Keratinocyte (primary cell): ENCODE measurements at regions not wholly inside any gene's neighbourhood (a gene's known extent, or its start where the extent isn't known, plus 50 kb on each side); places are given as distances from the start of the nearest gene placed in this dataset.

Experiments used
- DNase-seq: peaks from one replicate; pipeline ENCODE4 v3.0.0-alpha.2; 2011; ENCODE audit warnings: low read depth, missing footprints, low spot score
- FAIRE-seq: peaks from 2 replicates; lab custom pipeline; 2011; peaks lifted over from hg19 to GRCh38; lab: Jason Lieb, UNC
- H2AFZ ChIP-seq: 2 replicates; pipeline ENCODE4 v1.6.0; 2012; ENCODE audit warnings: low read length, control low read depth, inconsistent platforms; ENCODE audit not compliant: control insufficient read depth
- H3K27ac ChIP-seq: 2 replicates; pipeline ENCODE4 v1.5.1; 2011; ENCODE audit warnings: low read length; ENCODE audit not compliant: control insufficient read depth, insufficient read depth
- H3K27me3 ChIP-seq: 3 replicates; pipeline ENCODE4 v1.6.0; 2011; ENCODE audit warnings: low read length; ENCODE audit not compliant: control insufficient read depth, insufficient read depth; ENCODE audit errors: extremely low read depth
- H3K36me3 ChIP-seq, 2 experiments: 2 replicates in 1 of 2; 3 replicates in 1 of 2; pipeline ENCODE4 v1.5.1; 2011; ENCODE audit warnings: low read length in 2 of 2, mild to moderate bottlenecking in 1 of 2; ENCODE audit not compliant: control insufficient read depth in 2 of 2, insufficient read depth in 2 of 2; ENCODE audit errors: extremely low read depth in 1 of 2
- H3K4me1 ChIP-seq: 3 replicates; pipeline ENCODE4 v1.5.1; 2011; ENCODE audit warnings: low read length; ENCODE audit not compliant: control insufficient read depth, insufficient read depth; ENCODE audit errors: extremely low read depth
- H3K4me2 ChIP-seq: 3 replicates; pipeline ENCODE4 v1.6.0; 2011; ENCODE audit warnings: low read depth, low read length; ENCODE audit not compliant: control insufficient read depth, insufficient read depth; ENCODE audit errors: extremely low read depth
- H3K4me3 ChIP-seq, 3 experiments: fragments of 200-600 bp in 1 of 3; sonication (generic) in 1 of 3; 2 replicates in 2 of 3; 3 replicates in 1 of 3; pipeline ENCODE4 v1.5.1; 2011 to 2016; ENCODE audit warnings: low read length in 3 of 3, mild to moderate bottlenecking in 3 of 3, control low read depth in 2 of 3, inconsistent platforms in 1 of 3, low read depth in 1 of 3, mixed read lengths in 1 of 3, mixed run types in 1 of 3, moderate library complexity in 1 of 3; ENCODE audit not compliant: control insufficient read depth in 2 of 3, insufficient read depth in 2 of 3; ENCODE audit errors: extremely low read depth in 1 of 3
- H3K79me2 ChIP-seq: 2 replicates; pipeline ENCODE4 v1.6.0; 2012; ENCODE audit warnings: low read length; ENCODE audit not compliant: control insufficient read depth, insufficient read depth
- H3K9ac ChIP-seq: 3 replicates; pipeline ENCODE4 v1.6.0; 2011; ENCODE audit warnings: low read length; ENCODE audit not compliant: control insufficient read depth, insufficient read depth; ENCODE audit errors: extremely low read depth
- H3K9me1 ChIP-seq: 3 replicates; pipeline ENCODE4 v1.6.0; 2011; ENCODE audit warnings: low read length; ENCODE audit not compliant: control insufficient read depth, insufficient read depth; ENCODE audit errors: extremely low read depth
- H3K9me3 ChIP-seq: 2 replicates; pipeline ENCODE4 v1.5.1; 2012; ENCODE audit warnings: low read depth, low read length; ENCODE audit not compliant: control insufficient read depth
- H4K20me1 ChIP-seq: 3 replicates; pipeline ENCODE4 v1.6.0; 2011; ENCODE audit warnings: low read length; ENCODE audit not compliant: control insufficient read depth, insufficient read depth; ENCODE audit errors: extremely low read depth
- EZH2 ChIP-seq: IDR thresholded peaks from one replicate; pipeline ENCODE4 v1.6.1; 2012; ENCODE audit warnings: inconsistent platforms, mild to moderate bottlenecking, low read length, moderate library complexity
- dilution Hi-C: fragments of 300-500 bp; cut with MboI; formaldehyde crosslinking; loops from one replicate; pipeline ENCODE4 v1.7.0; 2020; ENCODE audit warnings: low sequenced_read_pairs; ENCODE audit not compliant: extremely low pct_ligation_motif_present
- TF ChIP-seq, protein P1 (sequence below), 3 experiments: IDR thresholded peaks in 1 of 3; conservative IDR thresholded peaks in 1 of 3; optimal IDR thresholded peaks in 1 of 3; 2 replicates in 2 of 3; 3 replicates in 1 of 3; pipeline versions ENCODE3 to v1.5.1; 2011; ENCODE audit warnings: low read length in 3 of 3, mild to moderate bottlenecking in 3 of 3, moderate library complexity in 2 of 3, control low read depth in 1 of 3, inconsistent platforms in 1 of 3; ENCODE audit not compliant: insufficient read depth in 2 of 3; ENCODE audit errors: extremely low read depth in 1 of 3

DNA sequence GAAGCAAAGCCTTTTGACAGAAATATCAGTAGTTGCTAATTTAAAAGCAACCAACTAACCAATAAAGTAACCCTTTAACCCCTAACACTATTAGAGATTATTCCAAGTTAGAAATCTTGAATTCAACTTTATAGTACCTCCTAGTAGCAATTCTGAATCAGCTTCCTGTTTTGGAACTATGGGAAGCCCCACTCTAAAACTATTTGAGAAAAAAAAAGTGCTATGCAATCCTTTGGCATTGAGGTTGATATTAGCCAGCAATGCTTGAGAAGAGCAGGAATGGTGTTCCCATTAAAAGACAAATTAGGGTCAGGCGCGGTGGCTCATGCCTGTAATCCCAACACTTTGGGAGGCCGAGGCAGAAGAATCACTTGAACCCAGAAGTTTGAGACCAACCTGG, 306.2 kb upstream of the ZFP64 start:
- Histone ChIP-seq H3K27me3 (no peaks in the 10 kb centered on the region), H3K79me2 (no peaks in the 10 kb centered on the region), H3K36me3 (no peaks in the 10 kb centered on the region), H3K9me3 (no peaks in the 10 kb centered on the region), H3K4me3 (no peak overlapping the region), H3K4me2 (no peak overlapping the region), H3K9me1 (no peaks in the 10 kb centered on the region), H4K20me1 (no peaks in the 10 kb centered on the region), H3K4me1 (peaks cover 2% of the 10 kb centered on the region), H2AFZ (no peak overlapping the region), H3K9ac (no peak overlapping the region), H3K27ac (no peak overlapping the region)
- no peak for FAIRE-seq
- no peak for TF ChIP-seq EZH2
- TF ChIP-seq, protein P1, sequence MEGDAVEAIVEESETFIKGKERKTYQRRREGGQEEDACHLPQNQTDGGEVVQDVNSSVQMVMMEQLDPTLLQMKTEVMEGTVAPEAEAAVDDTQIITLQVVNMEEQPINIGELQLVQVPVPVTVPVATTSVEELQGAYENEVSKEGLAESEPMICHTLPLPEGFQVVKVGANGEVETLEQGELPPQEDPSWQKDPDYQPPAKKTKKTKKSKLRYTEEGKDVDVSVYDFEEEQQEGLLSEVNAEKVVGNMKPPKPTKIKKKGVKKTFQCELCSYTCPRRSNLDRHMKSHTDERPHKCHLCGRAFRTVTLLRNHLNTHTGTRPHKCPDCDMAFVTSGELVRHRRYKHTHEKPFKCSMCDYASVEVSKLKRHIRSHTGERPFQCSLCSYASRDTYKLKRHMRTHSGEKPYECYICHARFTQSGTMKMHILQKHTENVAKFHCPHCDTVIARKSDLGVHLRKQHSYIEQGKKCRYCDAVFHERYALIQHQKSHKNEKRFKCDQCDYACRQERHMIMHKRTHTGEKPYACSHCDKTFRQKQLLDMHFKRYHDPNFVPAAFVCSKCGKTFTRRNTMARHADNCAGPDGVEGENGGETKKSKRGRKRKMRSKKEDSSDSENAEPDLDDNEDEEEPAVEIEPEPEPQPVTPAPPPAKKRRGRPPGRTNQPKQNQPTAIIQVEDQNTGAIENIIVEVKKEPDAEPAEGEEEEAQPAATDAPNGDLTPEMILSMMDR (optimal IDR thresholded peaks at IDR 0.05 in 1 of 3, IDR thresholded peaks at IDR 0.05 in 1 of 3, conservative IDR thresholded peaks at IDR 0.05 in 1 of 3; ENCODE audit: extremely low read depth in 1 of 3, insufficient read depth in 2 of 3, low read length in 3 of 3): no peak
- dilution Hi-C loops: no loop called here
- DNase-seq: no peak

DNA sequence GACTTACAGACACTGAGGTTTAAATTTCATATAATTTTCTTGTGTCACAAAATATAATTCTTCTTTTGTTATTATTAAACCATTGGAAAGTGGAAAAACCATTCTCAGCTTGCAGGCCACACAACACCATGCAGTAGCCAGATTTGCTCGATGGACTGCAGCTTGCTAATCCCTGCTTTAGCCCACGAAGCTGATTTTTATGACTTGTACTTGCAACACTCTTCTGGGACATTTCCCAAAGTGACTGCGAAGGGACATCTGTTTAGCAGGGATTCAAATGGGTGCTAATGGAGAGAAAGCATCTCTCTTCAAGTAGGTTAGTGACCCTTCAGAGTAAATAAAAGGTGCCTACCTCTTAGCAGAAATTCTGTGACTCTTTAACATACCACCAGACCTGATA, 304.6 kb upstream of the ZFP64 start:
- FAIRE-seq (no peak), DNase-seq (no peak)
- Histone ChIP-seq H3K9me3 (no peaks in the 10 kb centered on the region), H4K20me1 (no peaks in the 10 kb centered on the region), H3K27me3 (no peaks in the 10 kb centered on the region), H3K36me3 (no peaks in the 10 kb centered on the region), H3K4me3 (no peak overlapping the region), H3K4me1 (peaks cover 2% of the 10 kb centered on the region), H3K9ac (no peak overlapping the region), H3K79me2 (no peaks in the 10 kb centered on the region), H3K4me2 (no peak overlapping the region), H3K27ac (no peak overlapping the region), H3K9me1 (no peaks in the 10 kb centered on the region), H2AFZ (no peak overlapping the region)
- dilution Hi-C loops: no loop called here
- TF ChIP-seq, protein P1 (optimal IDR thresholded peaks at IDR 0.05 in 1 of 3, IDR thresholded peaks at IDR 0.05 in 1 of 3, conservative IDR thresholded peaks at IDR 0.05 in 1 of 3; ENCODE audit: extremely low read depth in 1 of 3, insufficient read depth in 2 of 3, low read length in 3 of 3): no peak
- no peak for TF ChIP-seq EZH2
